Transverse colon (tissue), 4 donors: ENCODE measurements at regions not wholly inside any gene's neighbourhood (a gene's known extent, or its start where the extent isn't known, plus 50 kb on each side); places are given as distances from the start of the nearest gene placed in this dataset.
"Not testable (repeated sequence)": the region's sequence is repeated elsewhere in the genome, so short reads cannot be mapped to it uniquely, and the experiment has no call there.

Experiments used
- DNase-seq: peaks from one replicate; pipeline ENCODE4 v3.0.0-alpha.2; 2019
- H3K27ac ChIP-seq, 4 donors: fragments of 200-600 bp; sonication (generic); 2 replicates each; pipeline ENCODE4 v1.5.1; 2016 to 2018; ENCODE audit warnings: inconsistent platforms in 4 of 4
- H3K27me3 ChIP-seq: fragments of 200-600 bp; sonication (generic); 2 replicates; pipeline ENCODE4 v1.5.1; 2017; ENCODE audit warnings: inconsistent platforms
- H3K36me3 ChIP-seq, 4 donors: fragments of 200-600 bp; sonication (generic); 2 replicates each; pipeline ENCODE4 v1.5.1; 2017 to 2019; ENCODE audit warnings: inconsistent platforms in 4 of 4
- H3K4me1 ChIP-seq, 4 donors: fragments of 200-600 bp; sonication (generic); 2 replicates each; pipeline ENCODE4 v1.5.1; 2017 to 2020; ENCODE audit warnings: inconsistent platforms in 4 of 4
- H3K4me3 ChIP-seq, 4 donors: fragments of 200-600 bp; sonication (generic); 1 replicate in 1 of 4; 2 replicates in 3 of 4; pipeline versions ENCODE4 v1.5.1 to v1.6.1; 2017 to 2019; ENCODE audit warnings: inconsistent platforms in 4 of 4
- H3K9me3 ChIP-seq, 2 donors: fragments of 200-600 bp; sonication (generic); 2 replicates each; pipeline ENCODE4 v1.5.1; 2017 to 2019; ENCODE audit warnings: inconsistent platforms in 2 of 2
- EP300 ChIP-seq: sonication (generic); formaldehyde crosslinking; IDR thresholded peaks from one replicate; pipeline ENCODE4 v1.6.1; 2017; ENCODE audit warnings: antibody characterized with exemption, low read depth
- POLR2A ChIP-seq: fragments of 450-650 bp; IDR thresholded peaks from one replicate; pipeline ENCODE4 v1.6.1; 2016; ENCODE audit warnings: antibody characterized with exemption, mild to moderate bottlenecking, moderate library complexity
- POLR2AphosphoS5 ChIP-seq, 3 donors: sonication (generic); formaldehyde crosslinking; IDR thresholded peaks; one replicate each; pipeline ENCODE4 v1.6.1; 2016; ENCODE audit warnings: antibody characterized with exemption in 3 of 3
- WGBS, 2 donors: methylation state at CpG; one replicate each; pipeline ENCODE4 v1.1.5; 2018; ENCODE audit warnings: low coverage in 1 of 2; 5-methylcytosine and 5-hydroxymethylcytosine counted together
- in situ Hi-C, 4 donors: fragments of 200-750 bp; cut with MboI; loops; one replicate each; pipeline versions ENCODE4 v1.15.0 to v1.15.1; 2017; ENCODE audit warnings: low sequenced_read_pairs in 3 of 4, low pct_ligation_motif_present in 1 of 4, low pct_unique_long_range_greater_than_20kb in 1 of 4
- intact Hi-C: fragments of 100-400 bp; cut with DNase I; formaldehyde crosslinking; loops from one replicate; pipeline ENCODE4 v1.15.1; 2023; ENCODE audit warnings: low total_unique reads
- TF ChIP-seq, protein P1 (sequence below), 5 experiments: fragments of 200-600 bp in 3 of 5; fragments of 450-650 bp in 2 of 5; sonication (generic) in 3 of 5; IDR thresholded peaks; 1 replicate in 2 of 5; 2 replicates in 3 of 5; pipeline ENCODE4 v1.5.1; 2016 to 2017; ENCODE audit warnings: antibody characterized with exemption in 5 of 5, inconsistent platforms in 3 of 5, mild to moderate bottlenecking in 2 of 5, moderate library complexity in 1 of 5

GRCh38 chr15:60172143-60172542 lies 168.0 kb downstream of the FOXB1 start:
- intact Hi-C loops (no loop called here), in situ Hi-C loops (loop anchor here in 1 of 4 donors (10.0 kb wide), 1 partner anchor 447 kb away; no protein-coding TSS in a partner anchor)
- TF ChIP-seq, protein P1, sequence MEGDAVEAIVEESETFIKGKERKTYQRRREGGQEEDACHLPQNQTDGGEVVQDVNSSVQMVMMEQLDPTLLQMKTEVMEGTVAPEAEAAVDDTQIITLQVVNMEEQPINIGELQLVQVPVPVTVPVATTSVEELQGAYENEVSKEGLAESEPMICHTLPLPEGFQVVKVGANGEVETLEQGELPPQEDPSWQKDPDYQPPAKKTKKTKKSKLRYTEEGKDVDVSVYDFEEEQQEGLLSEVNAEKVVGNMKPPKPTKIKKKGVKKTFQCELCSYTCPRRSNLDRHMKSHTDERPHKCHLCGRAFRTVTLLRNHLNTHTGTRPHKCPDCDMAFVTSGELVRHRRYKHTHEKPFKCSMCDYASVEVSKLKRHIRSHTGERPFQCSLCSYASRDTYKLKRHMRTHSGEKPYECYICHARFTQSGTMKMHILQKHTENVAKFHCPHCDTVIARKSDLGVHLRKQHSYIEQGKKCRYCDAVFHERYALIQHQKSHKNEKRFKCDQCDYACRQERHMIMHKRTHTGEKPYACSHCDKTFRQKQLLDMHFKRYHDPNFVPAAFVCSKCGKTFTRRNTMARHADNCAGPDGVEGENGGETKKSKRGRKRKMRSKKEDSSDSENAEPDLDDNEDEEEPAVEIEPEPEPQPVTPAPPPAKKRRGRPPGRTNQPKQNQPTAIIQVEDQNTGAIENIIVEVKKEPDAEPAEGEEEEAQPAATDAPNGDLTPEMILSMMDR (IDR thresholded peaks at IDR 0.05), result no peak
- TF ChIP-seq POLR2AphosphoS5 (IDR thresholded peaks at IDR 0.05) (no peak), POLR2A (no peak), EP300 (no peak)
- H3K36me3 ChIP-seq, result no peaks in the 10 kb centered on the region
- no peak overlapping the region for H3K27ac ChIP-seq
- no peaks in the 10 kb centered on the region for H3K9me3 ChIP-seq
- WGBS, 2 donors, result 58 to 64% methylated on average over 1 of the region's 1 CpG
- no peaks in the 10 kb centered on the region for H3K27me3 ChIP-seq
- no peaks in the 10 kb centered on the region for H3K4me1 ChIP-seq
- no peak overlapping the region for H3K4me3 ChIP-seq
- no peak for DNase-seq

DNA sequence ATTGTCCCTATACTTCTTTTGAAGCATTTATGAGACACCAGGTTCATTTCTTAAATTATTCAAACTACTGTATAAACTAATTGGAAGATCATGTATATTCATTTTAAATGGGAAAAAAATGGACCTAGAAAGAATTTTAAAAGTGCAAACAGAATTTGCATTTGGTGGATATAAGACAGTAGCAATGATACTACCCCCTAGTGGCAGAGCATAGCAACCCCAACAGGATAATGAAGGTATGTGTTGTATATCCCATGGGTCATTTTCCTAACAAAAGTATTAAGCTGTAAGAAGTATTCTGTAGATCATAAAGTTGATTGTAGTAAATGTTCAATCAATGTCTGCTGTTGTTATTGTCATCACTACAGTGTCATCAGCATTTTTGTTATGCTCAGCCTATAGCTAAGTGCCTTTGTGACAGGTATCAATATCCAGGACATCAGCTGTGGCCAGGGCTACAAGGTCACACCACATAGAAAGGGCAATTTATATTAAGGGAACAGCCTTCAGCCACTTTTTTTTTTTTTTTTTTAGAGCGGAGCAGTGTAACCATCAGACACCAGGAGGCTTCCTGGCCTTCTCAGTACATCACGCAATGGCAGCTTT lies 175.8 kb downstream of the FOXB1 start:
- intact Hi-C loops, result no loop called here
- Histone ChIP-seq H3K27me3 (peaks cover 10% of the 10 kb centered on the region), H3K9me3 (no peaks in the 10 kb centered on the region), H3K36me3 (no peaks in the 10 kb centered on the region), H3K4me3 (no peak overlapping the region), H3K4me1 (no peaks in the 10 kb centered on the region), H3K27ac (no peak overlapping the region)
- TF ChIP-seq EP300, result no peak
- TF ChIP-seq, protein P1 (IDR thresholded peaks at IDR 0.05), result peak; percentile 61 to 79 (median 74)
- peak; percentile 12 for DNase-seq
- in situ Hi-C loops, result loop anchor here (10.0 to 25.0 kb wide), 3 partner anchors 443 to 468 kb away; no protein-coding TSS in a partner anchor
- WGBS, 2 donors, result 69 to 85% methylated on average over 2 of the region's 2 CpGs

DNA sequence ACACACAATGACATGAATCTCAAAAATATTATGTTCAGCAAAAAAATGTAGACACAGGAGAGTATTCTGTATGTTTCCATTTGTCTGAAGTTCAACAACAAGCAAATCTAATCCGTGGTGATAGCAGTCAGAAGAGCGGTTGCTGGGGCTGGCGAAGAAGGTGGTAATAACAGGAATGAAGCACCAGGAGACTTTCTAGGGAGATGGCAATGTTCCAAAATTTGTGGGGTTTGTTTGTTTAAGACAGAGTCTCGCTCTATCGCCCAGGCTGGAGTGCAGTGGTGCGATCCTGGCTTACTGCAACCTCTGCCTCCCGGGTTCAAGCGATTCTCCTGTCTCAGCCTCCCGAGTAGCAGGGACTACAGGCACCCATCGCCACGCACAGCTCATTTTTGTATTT lies 177.8 kb downstream of the FOXB1 start:
- in situ Hi-C loops, result loop anchor here in 3 of 4 donors (10.0 to 25.0 kb wide), 3 partner anchors 445 to 470 kb away; no protein-coding TSS in a partner anchor
- H3K27ac ChIP-seq, H3K36me3 ChIP-seq, intact Hi-C loops, H3K9me3 ChIP-seq, H3K4me1 ChIP-seq, H3K4me3 ChIP-seq, DNase-seq: not testable (repeated sequence)
- peaks cover 13% of the 10 kb centered on the region for H3K27me3 ChIP-seq
- WGBS, 2 donors, result 83 to 100% methylated on average over 2 to 11 of the region's 11 CpGs

DNA sequence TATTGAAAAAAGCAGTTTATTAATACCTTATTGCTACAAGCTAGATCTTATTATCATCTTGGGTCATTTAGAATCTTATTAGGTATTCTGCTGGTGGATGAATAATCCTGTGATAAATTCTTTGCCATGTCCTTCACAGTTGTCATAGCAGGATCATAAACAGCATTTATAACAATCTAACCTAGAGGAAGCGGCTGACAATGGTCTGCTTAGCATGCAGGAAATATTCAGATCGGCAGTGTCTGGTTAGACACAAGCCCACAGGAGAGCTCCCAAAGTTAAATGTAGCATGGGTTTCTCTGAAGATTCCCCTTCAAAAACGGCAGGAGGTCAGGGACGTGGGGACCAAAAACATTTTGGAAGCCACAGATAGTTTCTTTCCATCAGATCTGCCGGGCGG lies 179.3 kb downstream of the FOXB1 start:
- WGBS, 2 donors, result 84 to 85% methylated on average over 6 of the region's 6 CpGs
- peaks cover 9% of the 10 kb centered on the region for H3K27me3 ChIP-seq
- DNase-seq, result no peak
- H3K4me1 ChIP-seq, result no peaks in the 10 kb centered on the region
- no peak overlapping the region for H3K4me3 ChIP-seq
- no peaks in the 10 kb centered on the region for H3K9me3 ChIP-seq
- in situ Hi-C loops, result loop anchor here in 3 of 4 donors (10.0 to 25.0 kb wide), 3 partner anchors 446 to 471 kb away; no protein-coding TSS in a partner anchor
- no peaks in the 10 kb centered on the region for H3K36me3 ChIP-seq
- intact Hi-C loops, result no loop called here
- no peak overlapping the region for H3K27ac ChIP-seq
- TF ChIP-seq POLR2AphosphoS5 (IDR thresholded peaks at IDR 0.05) (no peak), EP300 (no peak), POLR2A (no peak)
- TF ChIP-seq, protein P1 (IDR thresholded peaks at IDR 0.05), result no peak

DNA sequence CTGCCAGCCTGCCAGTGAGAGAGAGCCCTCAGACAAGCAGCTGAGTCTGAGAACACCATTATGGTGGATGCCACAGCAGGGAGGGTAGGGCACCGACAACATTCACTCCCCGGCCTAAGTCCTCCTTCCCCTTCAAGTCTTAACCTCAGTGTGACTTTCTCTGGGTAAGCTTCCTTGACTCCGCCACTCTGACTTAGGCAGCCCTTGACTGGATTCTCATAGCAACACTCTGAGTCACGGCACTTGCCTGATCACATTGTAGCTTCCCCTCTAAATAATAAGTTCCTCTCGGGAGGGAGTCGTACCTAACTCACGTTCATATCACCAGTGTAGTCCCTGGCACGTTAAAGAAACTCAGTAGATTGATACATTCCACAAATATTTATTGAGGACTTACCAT lies 180.5 kb downstream of the FOXB1 start:
- Histone ChIP-seq H3K4me3 (no peak overlapping the region), H3K36me3 (no peaks in the 10 kb centered on the region), H3K4me1 (no peaks in the 10 kb centered on the region), H3K9me3 (no peaks in the 10 kb centered on the region), H3K27ac (no peak overlapping the region), H3K27me3 (peaks cover 7% of the 10 kb centered on the region)
- 66 to 76% methylated on average over 5 to 8 of the region's 8 CpGs for WGBS, 2 donors
- intact Hi-C loops (no loop called here), in situ Hi-C loops (loop anchor here in 3 of 4 donors (10.0 to 25.0 kb wide), 3 partner anchors 447 to 472 kb away; no protein-coding TSS in a partner anchor)
- TF ChIP-seq, protein P1 (IDR thresholded peaks at IDR 0.05), result no peak
- TF ChIP-seq POLR2A (no peak), EP300 (no peak), POLR2AphosphoS5 (IDR thresholded peaks at IDR 0.05) (no peak)
- no peak for DNase-seq
